A549 (cell line): ENCODE measurements at regions not wholly inside any gene's neighbourhood (a gene's known extent, or its start where the extent isn't known, plus 50 kb on each side); places are given as distances from the start of the nearest gene placed in this dataset.

ENCODE experiments used
- ATAC-seq, 2 experiments: fragments of 200-7000 bp in 1 of 2; fragments of >200 bp in 1 of 2; cut with Nextera tagmentation in 1 of 2; cut with Tn5 transposase in 1 of 2; 3 replicates each; pipeline versions ENCODE4 v1.8.0 to v1.9.1; 2018 to 2020; ENCODE audit warnings: mild to moderate bottlenecking in 1 of 2, moderate library complexity in 1 of 2
- CTCF ChIA-PET: fragments of 300-600 bp; sonication (Branson Sonifier 250); formaldehyde crosslinking; extraction: SDS; loops from one replicate; lab custom pipeline; 2021; ENCODE audit warnings: antibody characterized with exemption, inconsistent platforms; lab: Yijun Ruan, JAX
- POLR2A ChIA-PET: fragments of 350-600 bp; formaldehyde crosslinking; extraction: SDS; loops from one replicate; lab custom pipeline; 2021; ENCODE audit warnings: antibody characterized with exemption, inconsistent platforms; lab: Yijun Ruan, JAX
- DNase-seq, 2 experiments: peaks; one replicate each; pipeline versions ENCODE4 v3.0.0 to v3.0.0-alpha.2; 2011 to 2016; ENCODE audit warnings: low read depth in 1 of 2, low spot score in 1 of 2
- FAIRE-seq: peaks from 2 replicates; lab custom pipeline; 2011; peaks lifted over from hg19 to GRCh38; lab: Jason Lieb, UNC
- H3K27ac ChIP-seq, 2 experiments: fragments of >200 bp; sonication (Bioruptor Twin); formaldehyde crosslinking; 3 replicates each; pipeline ENCODE4 v1.5.1; 2016 to 2017
- H3K4me1 ChIP-seq: fragments of >200 bp; sonication (Bioruptor Twin); formaldehyde crosslinking; 3 replicates; pipeline ENCODE4 v1.6.1; 2016
- H3K4me2 ChIP-seq: fragments of >200 bp; sonication (Bioruptor Twin); formaldehyde crosslinking; 3 replicates; pipeline ENCODE4 v1.6.1; 2016
- H3K4me3 ChIP-seq: fragments of >200 bp; sonication (Bioruptor Twin); formaldehyde crosslinking; 3 replicates; pipeline ENCODE4 v1.5.1; 2016
- H3K9me3 ChIP-seq: fragments of >200 bp; sonication (Bioruptor Twin); formaldehyde crosslinking; 3 replicates; pipeline ENCODE4 v1.6.1; 2016
- CBX2 ChIP-seq: fragments of 200-600 bp; sonication (generic); IDR thresholded peaks from 2 replicates; pipeline ENCODE4 v1.6.1; 2016; ENCODE audit warnings: low read depth, mild to moderate bottlenecking, borderline replicate concordance
- CBX8 ChIP-seq: fragments of 200-600 bp; sonication (generic); IDR thresholded peaks from 2 replicates; pipeline ENCODE4 v1.6.1; 2016
- CTCF ChIP-seq: fragments of >200 bp; sonication (Bioruptor Twin); formaldehyde crosslinking; IDR thresholded peaks from 3 replicates; pipeline ENCODE4 v1.5.1; 2016
- ELK1 ChIP-seq: fragments of 150-350 bp; IDR thresholded peaks from 2 replicates; pipeline ENCODE4 v1.6.1; 2014; ENCODE audit warnings: low read depth, mild to moderate bottlenecking, low read length
- FOSB ChIP-seq: fragments of 250-450 bp; sonication (Bioruptor Pico); IDR thresholded peaks from 2 replicates; pipeline ENCODE4 v1.5.0; 2020; ENCODE audit warnings: mild to moderate bottlenecking, moderate library complexity
- FOSL2 ChIP-seq, 2 experiments: fragments of 450-650 bp in 1 of 2; fragments of >200 bp in 1 of 2; sonication (Bioruptor Twin) in 1 of 2; formaldehyde crosslinking; IDR thresholded peaks; 2 replicates each; pipeline versions ENCODE4 v1.5.0 to v1.6.1; 2016 to 2020; ENCODE audit warnings: mild to moderate bottlenecking in 1 of 2, moderate library complexity in 1 of 2
- FOXS1 ChIP-seq: fragments of 250-450 bp; sonication (Bioruptor Pico); IDR thresholded peaks from 2 replicates; pipeline ENCODE4 v1.5.0; 2020; ENCODE audit warnings: mild to moderate bottlenecking, moderate library complexity
- HMGXB4 ChIP-seq: fragments of 250-450 bp; sonication (Bioruptor Pico); IDR thresholded peaks from 2 replicates; pipeline ENCODE4 v1.5.0; 2021; ENCODE audit warnings: mild to moderate bottlenecking, moderate library complexity, borderline replicate concordance
- HOXA7 ChIP-seq: fragments of 250-450 bp; sonication (Bioruptor Pico); IDR thresholded peaks from 2 replicates; pipeline ENCODE4 v1.5.0; 2020; ENCODE audit warnings: mild to moderate bottlenecking, moderate library complexity
- KDM5A ChIP-seq: fragments of 200-600 bp; sonication (generic); IDR thresholded peaks from 2 replicates; pipeline ENCODE4 v1.6.1; 2016; ENCODE audit warnings: antibody characterized with exemption, mild to moderate bottlenecking
- MAX ChIP-seq: IDR thresholded peaks from 2 replicates; pipeline ENCODE4 v1.6.1; 2012
- MAZ ChIP-seq: fragments of 150-350 bp; IDR thresholded peaks from 2 replicates; pipeline ENCODE4 v1.6.1; 2014; ENCODE audit warnings: antibody characterized with exemption, low read depth, low read length, borderline replicate concordance
- NPAS2 ChIP-seq: fragments of 250-450 bp; sonication (Bioruptor Pico); IDR thresholded peaks from 2 replicates; pipeline ENCODE4 v1.8.0; 2022; ENCODE audit warnings: mild to moderate bottlenecking, moderate library complexity, borderline replicate concordance
- NR3C1 ChIP-seq: fragments of >200 bp; sonication (Bioruptor Twin); formaldehyde crosslinking; IDR thresholded peaks from 3 replicates; pipeline ENCODE4 v1.6.1; 2017
- PBX3 ChIP-seq: IDR thresholded peaks from 2 replicates; pipeline ENCODE4 v1.6.1; 2012
- POLR2AphosphoS2 ChIP-seq: conservative IDR thresholded peaks from 2 replicates; pipeline ENCODE4 v1.6.1; 2012; ENCODE audit warnings: low read length, improper control_type of control experiment, inconsistent platforms
- RAD21 ChIP-seq, 2 experiments: fragments of >200 bp in 1 of 2; sonication (Bioruptor Twin) in 1 of 2; formaldehyde crosslinking in 1 of 2; IDR thresholded peaks in 1 of 2; conservative IDR thresholded peaks in 1 of 2; 2 replicates in 1 of 2; 3 replicates in 1 of 2; pipeline ENCODE4 v1.6.1; 2012 to 2018; ENCODE audit warnings: inconsistent platforms in 1 of 2
- RCOR1 ChIP-seq: fragments of 150-350 bp; IDR thresholded peaks from 2 replicates; pipeline ENCODE4 v1.6.1; 2014; ENCODE audit warnings: antibody characterized with exemption, low read length, low read depth
- RNF2 ChIP-seq: fragments of 200-600 bp; sonication (generic); IDR thresholded peaks from 2 replicates; pipeline ENCODE4 v1.6.1; 2016; ENCODE audit warnings: low read depth, mild to moderate bottlenecking, antibody characterized with exemption, moderate library complexity, borderline replicate concordance
- SMC3 ChIP-seq: fragments of >200 bp; sonication (Bioruptor Twin); formaldehyde crosslinking; IDR thresholded peaks from 3 replicates; pipeline ENCODE4 v1.6.1; 2018; ENCODE audit warnings: inconsistent platforms
- TFCP2L1 ChIP-seq: fragments of 250-450 bp; sonication (Bioruptor Pico); IDR thresholded peaks from 2 replicates; pipeline ENCODE4 v1.5.0; 2021; ENCODE audit warnings: mild to moderate bottlenecking
- ZFP36 ChIP-seq: fragments of 450-650 bp; IDR thresholded peaks from 2 replicates; pipeline ENCODE4 v1.6.1; 2014; ENCODE audit warnings: borderline replicate concordance; ENCODE audit not compliant: partially characterized antibody
- ZNF302 ChIP-seq: fragments of 250-450 bp; sonication (Bioruptor Pico); IDR thresholded peaks from 2 replicates; pipeline ENCODE4 v1.9.0; 2021; ENCODE audit warnings: inconsistent platforms, mild to moderate bottlenecking, moderate library complexity
- WGBS: methylation state at CpG from one replicate; pipeline ENCODE4 v1.1.6; 2017; ENCODE audit errors: missing lambda C conversion rate; 5-methylcytosine and 5-hydroxymethylcytosine counted together

DNA sequence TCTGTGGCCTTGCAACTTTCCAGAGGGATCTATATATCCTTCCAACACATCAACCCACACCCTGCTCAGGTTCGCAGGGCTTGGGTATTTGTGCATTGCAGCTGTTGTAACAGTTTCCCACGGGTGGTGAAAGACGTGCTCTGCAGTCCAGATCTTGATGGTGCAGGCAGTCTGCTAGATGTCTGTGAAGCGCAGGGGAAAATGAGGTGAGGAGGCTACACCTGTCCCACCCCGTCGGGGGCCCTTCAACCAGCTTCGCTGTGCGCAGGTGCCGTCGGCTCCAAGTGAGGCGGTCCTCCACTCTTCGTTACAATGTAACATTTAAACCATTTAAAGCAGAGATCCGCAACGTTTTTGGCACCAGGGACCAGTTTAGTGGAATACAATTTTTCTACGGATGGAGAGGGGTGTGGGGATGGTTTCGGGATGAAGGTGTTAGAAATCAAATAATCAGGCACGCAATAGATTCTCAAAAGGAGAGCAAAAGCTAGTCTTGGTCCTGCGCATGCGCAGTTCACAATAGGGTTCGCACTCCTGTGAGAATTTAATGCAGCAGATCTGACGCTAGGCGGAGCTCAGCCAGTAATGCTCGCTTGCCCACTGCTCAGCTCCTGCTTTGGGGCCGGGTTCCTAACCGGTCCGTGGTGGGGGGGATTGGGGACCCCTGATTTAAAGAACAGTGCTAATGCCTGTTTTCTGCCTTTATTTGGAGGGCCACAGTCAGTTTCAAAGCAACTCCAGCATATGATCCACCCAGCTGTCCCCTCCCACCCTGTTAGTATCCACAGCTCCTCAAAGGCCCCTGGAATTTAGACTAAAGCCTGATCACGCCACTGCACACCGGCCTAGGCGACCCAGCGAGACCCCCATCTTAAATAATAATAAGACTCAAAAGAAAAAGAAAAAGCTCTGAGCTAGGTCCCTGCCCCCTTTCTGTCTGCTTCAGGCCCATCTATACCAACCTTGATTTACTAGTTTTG, 97.1 kb upstream of the SELENOP start:
- Histone ChIP-seq H3K9me3 (no peaks in the 10 kb centered on the region), H3K4me3 (peak overlapping the region; percentile 42), H3K4me2 (peak overlapping the region; percentile 81), H3K27ac (peak overlapping the region; percentile 32 to 64; a peak in 4 of 6 replicates), H3K4me1 (peaks cover 4% of the 10 kb centered on the region; the same call in 1 of the 3 replicates)
- ATAC-seq: peak; percentile 87 to 94
- WGBS: 5% methylated on average over 30 of the region's 30 CpGs
- CTCF ChIA-PET: interaction anchor here (0.6 to 7.6 kb wide), 34 partner anchors 12 to 1313 kb away, joined by 3 to 132 read pairs (median 4); partner anchors contain the start of genes ANXA2R and TMEM267
- POLR2A ChIA-PET: interaction anchor here (0.5 to 2.1 kb wide), 15 partner anchors 41 to 1005 kb away, joined by 3 to 18 read pairs (median 4); partner anchors contain the start of genes ANXA2R, RIMOC1, TMEM267 and ZNF131
- no peak for FAIRE-seq
- peak; percentile 65; the same call in 1 of the 2 replicates for TF ChIP-seq MAX
- 0 out of 2 replicates have a peak, but pooled peaks have one; percentile 59 for TF ChIP-seq RNF2
- TF ChIP-seq FOXS1 (CRISPR knock-in tag): no peak
- 0 out of 2 replicates have a peak, but pooled peaks have one; percentile 23 for TF ChIP-seq CBX8
- peak; percentile 88 for TF ChIP-seq CTCF
- peak; percentile 88 for TF ChIP-seq SMC3
- TF ChIP-seq MAZ: no peak
- TF ChIP-seq RAD21 (conservative IDR thresholded peaks at IDR 0.05 in 1 of 2, IDR thresholded peaks at IDR 0.05 in 1 of 2): peak; percentile 73 to 80
- TF ChIP-seq ELK1: no peak
- peak; percentile 83 to 89 for DNase-seq

- Histone ChIP-seq H3K4me2 (peak overlapping the region; percentile 81), H3K4me1 (peaks cover 4% of the 10 kb centered on the region; the same call in 1 of the 3 replicates), H3K9me3 (no peaks in the 10 kb centered on the region), H3K4me3 (peak overlapping the region; percentile 42; the same call in 2 of the 3 replicates), H3K27ac (no peak overlapping the region; a peak in 1 of 6 replicates)
- TF ChIP-seq FOXS1 (CRISPR knock-in tag) (no peak), ZNF302 (CRISPR knock-in tag) (no peak), HOXA7 (no peak), ZFP36 (no peak), TFCP2L1 (CRISPR knock-in tag) (no peak), FOSL2 (IDR thresholded peaks at IDR 0.05) (no peak), FOSL2 (CRISPR knock-in tag; IDR thresholded peaks at IDR 0.05) (no peak), KDM5A (no peak), ELK1 (no peak), RCOR1 (no peak), FOSB (CRISPR knock-in tag) (no peak), SMC3 (no peak), NR3C1 (no peak), CBX2 (no peak), PBX3 (no peak), POLR2AphosphoS2 (no peak), NPAS2 (CRISPR knock-in tag) (no peak), HMGXB4 (CRISPR knock-in tag) (no peak)
- DNase-seq (no peak), FAIRE-seq (no peak), ATAC-seq (no peak)
- ChIA-PET CTCF (interaction anchor here (0.6 to 7.6 kb wide), 17 partner anchors 13 to 1312 kb away, joined by 3 to 82 read pairs (median 8); partner anchors contain the start of gene ANXA2R), POLR2A (interaction anchor here (1.1 to 2.1 kb wide), 7 partner anchors 41 to 213 kb away, joined by 4 to 18 read pairs (median 9); partner anchors contain the start of genes ANXA2R and ZNF131)
- 19% methylated on average over 2 of the region's 2 CpGs for WGBS
Measured at GRCh38 chr5:42908086-42908485, 96.4 kb upstream of the SELENOP start.
